HFF-Myc (cell line): ENCODE measurements at regions not wholly inside any gene's neighbourhood (a gene's known extent, or its start where the extent isn't known, plus 50 kb on each side); places are given as distances from the start of the nearest gene placed in this dataset.
A peak's percentile ranks its signal among the peaks of the same experiment; 100 is the strongest.

ENCODE experiments used
- DNase-seq: peaks from one replicate; pipeline ENCODE4 v3.0.0-alpha.2; 2011; ENCODE audit warnings: low read depth; ENCODE audit errors: extremely low read depth
- H3K4me3 ChIP-seq: replicated peaks from 2 replicates; pipeline ENCODE4 v1.5.1; 2011; ENCODE audit warnings: low read depth, mild to moderate bottlenecking, control low read depth, low read length
- CTCF ChIP-seq: IDR thresholded peaks from 2 replicates; pipeline ENCODE4 v1.5.1; 2012; ENCODE audit warnings: mild to moderate bottlenecking, low read depth, low read length, control low read depth; ENCODE audit errors: missing control alignments

- no peak overlapping the region for H3K4me3 ChIP-seq
- no peak for TF ChIP-seq CTCF
- no peak for DNase-seq
These were observed 135.2 kb upstream of the PRSS1 start for GRCh38 chr7:142614116-142614515.

GRCh38 chr7:142612237-142612881 is 136.9 kb upstream of the PRSS1 start:
- TF ChIP-seq CTCF = no peak
- no peak overlapping the region for H3K4me3 ChIP-seq
- peak; percentile 32 for DNase-seq

GRCh38 chr7:142611566-142612236 is 137.6 kb upstream of the PRSS1 start:
- peak; percentile 77 for DNase-seq
- TF ChIP-seq CTCF = no peak
- no peak overlapping the region for H3K4me3 ChIP-seq

- DNase-seq = no peak
These were observed 140.4 kb upstream of the PRSS1 start for GRCh38 chr7:142608630-142609428.

GRCh38 chr7:142607351-142607750 is 141.9 kb upstream of the PRSS1 start:
- H3K4me3 ChIP-seq = no peak overlapping the region
- DNase-seq = no peak
- no peak for TF ChIP-seq CTCF

More at GRCh38 chr7:142608630-142609428, 140.4 kb upstream of the PRSS1 start:
- no peak overlapping the region for H3K4me3 ChIP-seq
- no peak for TF ChIP-seq CTCF

GRCh38 chr7:142606081-142606480 is 143.2 kb upstream of the PRSS1 start:
- no peak overlapping the region for H3K4me3 ChIP-seq
- no peak for TF ChIP-seq CTCF
- no peak for DNase-seq
